Uterus (tissue), 3 donors: ENCODE measurements at regions not wholly inside any gene's neighbourhood (a gene's known extent, or its start where the extent isn't known, plus 50 kb on each side); places are given as distances from the start of the nearest gene placed in this dataset.
A peak's percentile ranks its signal among the peaks of the same experiment; 100 is the strongest.

Source experiments
- DNase-seq, 2 donors: peaks; one replicate each; pipeline ENCODE4 v3.0.0-alpha.2; 2019 to 2020
- H3K27ac ChIP-seq, 2 donors: fragments of 200-600 bp; sonication (generic); 1 replicate in 1 of 2; 2 replicates in 1 of 2; pipeline ENCODE4 v1.5.1; 2016 to 2018
- H3K27me3 ChIP-seq, 2 donors: fragments of 200-600 bp; sonication (generic); one replicate each; pipeline ENCODE4 v1.5.1; 2018 to 2019; ENCODE audit warnings: control low read depth in 1 of 2
- H3K36me3 ChIP-seq, 2 donors: fragments of 200-600 bp; sonication (generic); one replicate each; pipeline ENCODE4 v1.5.1; 2019; ENCODE audit warnings: control low read depth in 1 of 2
- H3K4me1 ChIP-seq, 2 donors: fragments of 200-600 bp; sonication (generic); one replicate each; pipeline ENCODE4 v1.5.1; 2018 to 2019; ENCODE audit warnings: control low read depth in 1 of 2
- H3K4me3 ChIP-seq, 2 donors: fragments of 200-600 bp; sonication (generic); 1 replicate in 1 of 2; 2 replicates in 1 of 2; pipeline ENCODE4 v1.5.1; 2018 to 2019; ENCODE audit warnings: mild to moderate bottlenecking in 1 of 2
- H3K9me3 ChIP-seq, 2 donors: fragments of 200-600 bp; sonication (generic); one replicate each; pipeline ENCODE4 v1.5.1; 2019; ENCODE audit warnings: control low read depth in 1 of 2
- POLR2A ChIP-seq, 2 donors: fragments of 450-650 bp; IDR thresholded peaks; one replicate each; pipeline ENCODE4 v1.6.1; 2016; ENCODE audit warnings: antibody characterized with exemption in 2 of 2, mild to moderate bottlenecking in 1 of 2, moderate library complexity in 1 of 2
- intact Hi-C: fragments of 100-400 bp; cut with DNase I; formaldehyde crosslinking; loops from one replicate; pipeline ENCODE4 v1.15.1; 2023; ENCODE audit warnings: low total_unique reads
- TF ChIP-seq, protein P1 (sequence below), 4 experiments: fragments of 200-600 bp in 2 of 4; fragments of 450-650 bp in 2 of 4; sonication (generic) in 2 of 4; IDR thresholded peaks; one replicate each; pipeline ENCODE4 v1.5.1; 2016 to 2019; ENCODE audit warnings: antibody characterized with exemption in 4 of 4, mild to moderate bottlenecking in 2 of 4, moderate library complexity in 1 of 4
- donor health status: DM: yes; HTN: yes; CAD: no.

DNA sequence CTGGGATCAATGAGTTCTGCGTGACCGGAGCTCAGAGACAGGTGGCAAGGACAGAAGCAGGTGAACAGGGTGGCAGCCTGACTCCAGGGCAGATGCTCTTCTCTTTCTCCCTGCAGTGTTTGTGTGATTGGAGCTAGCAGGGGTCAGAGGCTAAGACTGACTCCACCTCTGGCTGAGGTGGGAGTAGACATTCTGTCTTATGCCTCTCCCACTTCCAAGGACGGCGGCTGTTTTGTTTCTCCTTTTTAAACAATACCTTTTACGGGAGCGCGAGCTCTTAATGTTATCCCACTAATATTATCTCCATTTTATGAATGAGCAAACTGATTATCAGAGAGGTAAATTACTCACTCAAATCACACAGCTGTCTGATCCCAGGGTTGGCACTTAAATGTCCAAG is 323.7 kb downstream of the MIAT start:
- intact Hi-C loops: no loop called here
- Histone ChIP-seq H3K36me3 (no peaks in the 10 kb centered on the region), H3K4me1 (peaks cover 0 to 5% of the 10 kb centered on the region in 2 donors), H3K4me3 (no peak overlapping the region), H3K27me3 (no peaks in the 10 kb centered on the region), H3K9me3 (no peaks in the 10 kb centered on the region), H3K27ac (peak overlapping the region; percentile 30 to 61)
- DNase-seq: peak; percentile 45 to 66
- TF ChIP-seq, protein P1, sequence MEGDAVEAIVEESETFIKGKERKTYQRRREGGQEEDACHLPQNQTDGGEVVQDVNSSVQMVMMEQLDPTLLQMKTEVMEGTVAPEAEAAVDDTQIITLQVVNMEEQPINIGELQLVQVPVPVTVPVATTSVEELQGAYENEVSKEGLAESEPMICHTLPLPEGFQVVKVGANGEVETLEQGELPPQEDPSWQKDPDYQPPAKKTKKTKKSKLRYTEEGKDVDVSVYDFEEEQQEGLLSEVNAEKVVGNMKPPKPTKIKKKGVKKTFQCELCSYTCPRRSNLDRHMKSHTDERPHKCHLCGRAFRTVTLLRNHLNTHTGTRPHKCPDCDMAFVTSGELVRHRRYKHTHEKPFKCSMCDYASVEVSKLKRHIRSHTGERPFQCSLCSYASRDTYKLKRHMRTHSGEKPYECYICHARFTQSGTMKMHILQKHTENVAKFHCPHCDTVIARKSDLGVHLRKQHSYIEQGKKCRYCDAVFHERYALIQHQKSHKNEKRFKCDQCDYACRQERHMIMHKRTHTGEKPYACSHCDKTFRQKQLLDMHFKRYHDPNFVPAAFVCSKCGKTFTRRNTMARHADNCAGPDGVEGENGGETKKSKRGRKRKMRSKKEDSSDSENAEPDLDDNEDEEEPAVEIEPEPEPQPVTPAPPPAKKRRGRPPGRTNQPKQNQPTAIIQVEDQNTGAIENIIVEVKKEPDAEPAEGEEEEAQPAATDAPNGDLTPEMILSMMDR (IDR thresholded peaks at IDR 0.05): no peak
- TF ChIP-seq POLR2A (IDR thresholded peaks at IDR 0.05): no peak

DNA sequence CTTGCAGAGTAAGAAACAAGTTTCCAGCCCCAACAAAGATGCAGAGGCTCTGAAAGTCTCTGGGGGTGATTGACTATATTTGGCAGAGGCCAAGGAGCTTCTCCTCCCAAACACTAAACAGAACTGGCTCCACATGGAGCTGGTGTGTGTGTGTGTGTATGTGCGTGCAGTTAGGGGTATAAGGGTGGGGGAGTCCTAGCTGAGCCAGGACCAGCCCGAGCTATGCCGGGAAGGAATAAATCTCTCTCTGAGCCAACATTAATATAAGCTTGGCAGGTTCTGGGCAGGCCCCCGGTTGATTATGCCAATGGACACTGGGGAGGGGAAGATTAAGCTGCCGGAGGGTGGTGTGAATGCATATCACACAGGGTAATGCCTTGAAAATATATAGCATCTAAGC is 324.2 kb downstream of the MIAT start:
- Histone ChIP-seq H3K36me3 (no peaks in the 10 kb centered on the region), H3K9me3 (no peaks in the 10 kb centered on the region), H3K27me3 (no peaks in the 10 kb centered on the region), H3K4me1 (peaks cover 0 to 5% of the 10 kb centered on the region in 2 donors), H3K27ac (peak overlapping the region; percentile 30 to 61), H3K4me3 (no peak overlapping the region)
- intact Hi-C loops: no loop called here
- DNase-seq: peak; percentile 74 to 80
- no peak for TF ChIP-seq POLR2A (IDR thresholded peaks at IDR 0.05)
- TF ChIP-seq, protein P1 (IDR thresholded peaks at IDR 0.05): no peak

DNA sequence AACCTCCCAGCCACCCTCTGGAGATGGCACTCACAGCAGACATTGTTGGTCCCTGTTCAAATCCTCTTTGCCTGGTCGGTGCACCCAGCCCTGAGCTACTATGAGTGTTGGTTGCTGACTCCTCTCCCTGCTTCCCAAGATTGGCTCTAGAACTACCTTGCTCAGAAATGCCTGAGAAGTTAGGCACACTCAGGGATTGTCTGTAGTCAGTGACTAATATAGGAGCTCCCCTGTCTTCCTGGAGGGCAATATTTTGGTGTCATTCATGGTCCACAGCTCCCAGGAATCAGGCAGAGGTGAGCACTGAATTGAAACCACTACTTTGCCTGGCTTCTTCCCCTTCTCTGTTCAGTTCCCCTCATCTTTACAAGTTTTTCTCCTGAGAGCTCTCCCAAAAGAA is 325.9 kb downstream of the MIAT start:
- Histone ChIP-seq H3K36me3 (no peaks in the 10 kb centered on the region), H3K4me3 (no peak overlapping the region), H3K9me3 (no peaks in the 10 kb centered on the region), H3K27ac (no peak overlapping the region), H3K4me1 (peaks cover 0 to 5% of the 10 kb centered on the region in 2 donors), H3K27me3 (no peaks in the 10 kb centered on the region)
- TF ChIP-seq, protein P1 (IDR thresholded peaks at IDR 0.05): no peak
- no peak for TF ChIP-seq POLR2A (IDR thresholded peaks at IDR 0.05)
- DNase-seq: no peak
- intact Hi-C loops: no loop called here

DNA sequence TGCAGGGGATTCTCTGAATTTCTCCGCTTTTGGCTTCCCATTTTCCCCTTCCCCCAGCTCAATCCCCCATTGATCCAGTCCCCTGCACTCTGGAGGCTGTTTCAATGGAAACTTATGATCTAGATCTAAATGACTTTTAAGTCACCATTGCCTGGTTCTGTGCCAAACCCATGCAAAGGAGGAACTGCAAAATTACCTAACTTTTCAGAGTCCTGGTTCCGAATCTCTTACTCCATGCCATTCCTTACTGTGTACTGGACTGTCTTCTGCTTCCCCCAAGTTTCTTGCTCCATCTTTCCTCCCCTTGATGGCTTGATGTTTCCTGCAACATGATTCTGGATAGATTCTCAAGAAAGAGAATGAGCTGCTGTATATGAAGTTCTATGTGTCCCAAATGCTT is 327.8 kb downstream of the MIAT start:
- Histone ChIP-seq H3K27me3 (no peaks in the 10 kb centered on the region), H3K27ac (no peak overlapping the region), H3K4me3 (no peak overlapping the region), H3K9me3 (no peaks in the 10 kb centered on the region), H3K36me3 (no peaks in the 10 kb centered on the region), H3K4me1 (peaks cover 0 to 5% of the 10 kb centered on the region in 2 donors)
- intact Hi-C loops: no loop called here
- no peak for TF ChIP-seq POLR2A (IDR thresholded peaks at IDR 0.05)
- TF ChIP-seq, protein P1 (IDR thresholded peaks at IDR 0.05): no peak
- no peak for DNase-seq

DNA sequence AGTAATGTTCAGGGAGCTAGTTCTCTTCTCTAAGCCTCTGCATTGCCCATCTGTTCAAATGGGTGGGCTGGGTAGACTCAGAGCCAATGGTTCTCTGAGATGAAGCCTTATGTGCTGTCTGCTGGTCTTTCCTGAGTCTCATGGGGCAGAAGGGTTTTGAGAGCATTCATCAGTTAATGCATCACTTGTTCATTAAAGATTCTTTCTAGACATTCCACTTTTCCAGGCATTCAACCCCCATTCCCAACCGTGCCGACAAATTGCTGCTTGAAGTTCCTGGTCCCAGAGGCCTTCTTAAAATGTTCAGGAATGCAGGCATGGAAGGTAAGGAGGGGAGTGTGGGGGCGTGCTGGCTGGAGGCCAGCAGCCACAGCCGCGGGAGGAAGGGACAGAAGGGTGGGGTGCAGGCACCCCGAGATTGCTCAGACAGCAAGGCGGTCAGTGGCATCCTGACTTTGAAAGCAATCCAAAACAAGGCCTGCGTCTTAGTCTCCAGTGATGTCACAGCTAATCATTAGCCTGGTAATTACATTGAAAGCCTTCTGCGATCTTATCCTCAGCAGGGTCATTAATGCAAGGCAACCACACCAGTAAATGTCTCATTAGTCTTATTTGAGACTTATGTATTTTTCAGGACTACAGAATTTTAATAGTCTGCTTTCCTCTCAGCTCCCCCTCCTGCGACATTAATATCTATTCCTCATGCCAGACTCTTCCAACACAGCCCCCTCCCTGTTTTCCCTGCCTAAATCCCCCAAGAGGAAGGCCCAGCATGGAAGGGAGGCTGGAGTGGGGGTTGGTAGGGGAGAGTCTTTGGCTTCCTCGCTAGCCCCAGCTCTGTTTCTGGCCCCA is 328.8 kb downstream of the MIAT start:
- no peak for DNase-seq
- no peaks in the 10 kb centered on the region for H3K36me3 ChIP-seq
- peaks cover 0 to under 1% of the 10 kb centered on the region in 2 donors for H3K4me1 ChIP-seq
- intact Hi-C loops: no loop called here
- H3K27me3 ChIP-seq: no peaks in the 10 kb centered on the region
- TF ChIP-seq, protein P1 (IDR thresholded peaks at IDR 0.05): no peak
- no peak for TF ChIP-seq POLR2A (IDR thresholded peaks at IDR 0.05)
- H3K4me3 ChIP-seq: no peak overlapping the region
- H3K9me3 ChIP-seq: no peaks in the 10 kb centered on the region
- no peak overlapping the region for H3K27ac ChIP-seq
